GM18517 (cell line): ENCODE measurements at regions not wholly inside any gene's neighbourhood (a gene's known extent, or its start where the extent isn't known, plus 50 kb on each side); places are given as distances from the start of the nearest gene placed in this dataset.
A peak's percentile ranks its signal among the peaks of the same experiment; 100 is the strongest.

Source experiments
- ATAC-seq: cut with Tn5 transposase; IDR thresholded peaks from one replicate; pipeline ENCODE4 v1.9.1; 2021; ENCODE audit warnings: mild to moderate bottlenecking, moderate library complexity; ENCODE audit not compliant: unreplicated experiment

DNA sequence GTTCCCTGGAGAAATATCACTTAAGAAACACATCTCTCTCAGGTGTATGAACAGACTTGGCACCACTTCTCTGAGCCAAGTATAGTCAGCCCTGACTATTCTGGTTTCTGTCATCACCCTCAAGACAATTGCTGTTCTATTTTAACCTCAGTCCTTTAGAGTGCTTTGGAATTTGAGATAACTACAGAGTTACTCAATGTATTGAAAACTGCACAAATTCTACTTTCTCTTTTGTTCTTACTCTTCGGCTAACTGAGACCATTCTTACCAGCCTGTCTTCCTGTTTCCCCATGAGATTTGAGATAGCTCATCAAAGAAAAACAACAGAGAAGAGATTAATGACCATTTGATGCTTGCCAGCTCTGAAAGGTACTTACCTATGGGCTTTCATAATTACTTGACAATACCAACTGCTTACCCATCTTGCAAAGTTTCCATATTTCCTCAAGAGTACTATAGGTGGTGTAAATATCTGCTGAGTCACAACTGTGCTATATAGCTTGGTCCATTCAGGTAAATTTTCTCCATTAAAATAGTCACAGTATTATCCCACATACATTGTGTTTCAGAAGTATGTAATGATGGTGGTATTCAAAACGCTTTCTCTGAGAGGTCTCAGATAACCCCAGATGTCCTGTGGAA lies 467.5 kb upstream of the CHST9 start:
- peak; percentile 67 for ATAC-seq

DNA sequence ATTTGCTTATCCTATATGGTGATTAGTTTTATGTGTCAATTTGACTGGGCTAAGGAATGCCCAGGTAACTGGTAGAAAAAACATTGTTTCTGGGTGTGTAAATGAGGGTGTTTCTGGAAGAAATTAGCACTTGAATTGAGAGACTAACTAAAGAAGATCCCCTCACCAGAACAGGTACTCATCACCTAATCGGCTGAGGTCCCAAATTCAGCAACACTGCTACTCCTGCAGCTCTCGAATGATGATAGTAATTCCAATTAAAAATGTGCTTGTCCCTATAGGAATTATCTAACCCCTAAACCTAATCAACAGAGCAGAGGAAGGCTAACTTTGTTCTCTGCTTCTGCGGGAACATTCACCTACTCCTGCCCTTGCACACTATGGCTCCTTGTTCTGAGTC lies 464.5 kb upstream of the CHST9 start:
- ATAC-seq, result no peak

DNA sequence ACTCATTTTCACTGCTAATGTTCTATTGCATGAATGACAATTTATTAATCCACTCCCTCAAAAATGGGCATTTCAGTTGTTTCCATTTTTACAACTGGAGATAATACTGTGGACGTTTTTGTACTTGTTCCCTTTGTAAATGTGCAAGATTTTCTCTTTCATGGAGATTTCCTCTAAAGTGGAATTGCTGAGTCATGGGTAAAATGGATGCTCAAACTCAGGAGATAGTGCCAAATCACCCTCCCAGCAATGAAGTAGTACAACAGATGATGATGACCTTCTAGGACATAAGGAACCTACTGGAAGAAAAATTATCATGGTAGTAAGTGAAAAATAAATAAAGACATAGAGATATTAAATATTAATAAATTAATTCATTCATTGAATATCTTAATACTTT lies 460.8 kb upstream of the CHST9 start:
- no peak for ATAC-seq

DNA sequence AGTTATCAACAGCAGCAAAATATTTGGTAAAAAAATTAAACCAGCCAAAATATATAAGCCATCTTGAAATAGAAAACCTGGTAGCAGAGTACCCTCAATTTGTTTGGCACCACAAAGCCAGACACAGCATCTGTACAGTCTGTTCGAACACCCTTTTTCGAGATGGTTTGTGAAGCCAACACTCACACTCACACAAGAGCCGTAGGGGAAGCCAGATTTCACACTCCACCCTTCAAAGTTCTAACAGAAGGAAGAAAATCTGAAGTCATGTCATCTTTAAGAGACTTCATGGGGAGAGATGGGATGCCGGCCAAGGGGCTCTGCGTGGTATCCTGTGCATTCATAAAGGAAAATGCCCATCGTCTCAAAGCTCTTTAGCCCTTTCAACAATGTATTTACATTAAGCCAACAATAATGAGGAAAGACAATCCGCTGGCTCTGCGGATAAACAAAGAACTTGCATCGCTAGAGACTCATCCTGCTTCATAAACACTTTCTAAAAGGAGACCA lies 451.5 kb upstream of the CHST9 start:
- no peak for ATAC-seq

DNA sequence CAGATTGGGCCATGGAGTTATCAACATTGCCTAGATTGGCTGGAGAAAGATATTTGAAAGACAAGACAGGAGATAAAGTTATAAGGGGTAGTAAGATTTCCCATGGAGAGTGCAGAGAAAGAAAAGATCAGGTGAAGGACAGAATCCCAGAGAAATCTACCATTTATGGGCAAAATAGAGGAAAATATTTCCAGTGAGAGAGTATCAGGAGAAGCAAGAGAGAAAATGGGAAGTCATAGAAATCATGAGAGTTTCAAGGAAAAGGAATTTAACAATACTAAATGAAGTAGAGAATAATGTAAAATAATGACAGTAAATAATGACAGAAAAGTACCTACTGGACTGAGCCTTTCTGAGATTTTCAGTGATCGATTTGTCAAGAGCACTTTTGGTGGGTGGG lies 447.6 kb upstream of the CHST9 start:
- no peak for ATAC-seq

DNA sequence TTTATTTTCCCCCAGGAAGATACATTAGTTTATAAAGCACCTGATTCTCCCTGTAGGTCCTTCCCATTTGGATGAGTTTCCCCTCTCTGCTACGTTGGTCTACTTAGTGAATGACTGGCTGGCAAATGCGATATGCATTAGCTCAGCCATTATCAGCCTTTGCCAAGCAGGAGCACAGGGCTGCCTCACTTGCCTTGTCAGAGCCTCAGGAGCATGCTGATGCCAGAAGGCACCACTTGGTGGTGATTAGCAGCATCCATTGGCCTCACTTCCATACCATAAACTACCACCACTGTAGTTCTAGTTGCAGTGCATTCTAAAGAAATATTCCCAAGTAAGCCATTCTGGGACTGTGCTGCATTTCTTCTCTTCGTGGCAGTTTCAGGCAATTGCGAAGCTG lies 442.8 kb upstream of the CHST9 start:
- no peak for ATAC-seq

DNA sequence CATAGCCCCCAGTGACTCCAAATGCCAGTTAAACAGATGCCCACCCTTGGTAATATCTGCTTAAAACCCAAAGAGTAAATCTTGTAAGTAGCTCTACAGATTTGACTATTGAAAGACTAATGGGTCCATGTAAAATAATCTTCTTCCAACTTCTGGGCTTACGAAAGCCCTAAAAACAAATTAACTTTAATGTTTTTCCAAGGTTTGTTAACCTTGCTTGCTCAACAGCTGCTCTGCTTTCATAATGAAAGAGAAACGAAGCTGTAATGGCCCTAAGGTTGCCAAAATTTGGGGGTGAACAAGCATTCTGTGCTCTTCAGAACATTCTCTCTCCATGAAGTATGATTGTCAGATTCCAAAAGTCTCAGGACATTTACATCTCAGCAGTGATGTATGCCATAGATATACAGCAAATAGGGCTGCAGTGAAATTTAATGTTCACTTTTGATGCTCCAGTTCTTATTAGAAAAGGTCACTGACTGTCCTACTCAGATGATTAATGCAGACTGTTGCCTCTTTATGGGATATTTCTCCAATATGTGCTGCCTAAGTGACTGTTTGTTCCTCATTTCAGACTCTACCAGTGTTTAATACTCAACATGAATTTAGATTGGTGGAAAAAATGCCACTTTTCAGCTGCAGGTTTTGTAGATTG lies 436.3 kb upstream of the CHST9 start:
- ATAC-seq, result no peak

DNA sequence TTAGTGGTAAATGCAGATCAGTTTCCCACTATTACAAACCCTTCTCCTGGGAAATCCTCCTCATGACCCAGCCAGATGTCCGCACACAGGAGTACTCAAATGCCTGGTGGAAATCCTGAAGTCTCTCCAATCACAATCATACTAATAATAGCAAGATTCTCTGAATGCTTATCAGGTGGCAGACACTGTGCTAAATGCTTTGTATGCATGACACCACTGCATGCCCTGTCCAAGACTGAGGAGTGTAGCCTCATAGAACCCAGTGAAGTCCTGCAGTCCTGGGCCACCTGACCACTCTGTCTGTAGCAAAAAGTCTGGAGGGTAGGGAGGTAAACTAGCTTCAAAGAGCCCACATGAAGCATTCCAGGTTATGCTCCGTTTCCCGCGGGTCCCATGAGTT lies 434.8 kb upstream of the CHST9 start:
- ATAC-seq, result no peak

DNA sequence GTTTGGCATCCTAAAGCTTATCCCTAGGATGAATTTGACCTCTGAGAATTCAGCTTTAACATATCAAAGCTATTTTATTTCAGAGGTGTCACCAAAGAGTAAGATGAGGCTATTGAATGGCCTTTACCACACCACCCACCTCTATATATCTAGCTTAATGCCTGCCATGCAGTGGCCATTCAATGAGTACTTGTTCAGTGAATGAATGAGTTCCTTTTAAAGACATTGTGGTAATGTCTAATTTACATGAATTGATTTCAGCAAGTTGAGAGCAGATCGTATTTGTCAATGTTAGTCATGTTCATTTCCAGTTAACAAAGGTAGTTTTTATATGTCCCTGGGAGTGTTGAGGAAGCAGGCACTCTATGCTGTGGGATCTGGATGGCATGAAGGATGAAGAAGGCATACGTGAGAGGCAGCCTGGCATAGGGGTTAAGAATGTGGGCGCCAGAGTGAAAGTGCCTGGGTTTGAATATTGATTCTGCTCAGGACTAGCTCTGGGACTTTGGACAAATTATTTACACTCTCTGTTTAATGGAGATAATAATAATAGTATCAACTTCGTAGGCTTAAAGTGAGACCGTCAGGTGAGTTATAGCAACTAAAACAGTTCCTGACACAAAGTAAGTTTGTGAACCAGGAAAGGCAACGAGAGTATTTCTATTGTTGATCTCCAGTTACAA lies 434.1 kb upstream of the CHST9 start:
- ATAC-seq, result no peak

DNA sequence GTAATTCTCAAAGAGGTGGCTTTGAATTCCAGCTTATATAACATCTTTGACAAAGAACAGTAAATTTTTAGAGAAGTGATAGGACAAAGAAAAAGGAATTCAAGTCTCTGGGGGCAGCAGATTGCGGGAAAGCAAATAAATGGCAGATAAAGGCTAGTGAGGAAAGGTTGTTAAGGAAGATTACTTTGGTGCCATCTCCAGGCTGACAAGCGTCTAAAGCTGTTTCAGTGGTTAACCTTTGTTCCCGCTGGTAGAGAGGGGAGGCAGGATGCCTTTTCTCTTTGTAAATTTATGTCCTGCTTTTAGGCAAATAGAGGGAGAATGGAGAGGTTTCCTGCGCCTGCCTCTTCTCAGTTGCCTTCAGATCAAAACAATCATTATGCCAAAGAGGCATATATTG lies 431.2 kb upstream of the CHST9 start:
- ATAC-seq, result no peak

DNA sequence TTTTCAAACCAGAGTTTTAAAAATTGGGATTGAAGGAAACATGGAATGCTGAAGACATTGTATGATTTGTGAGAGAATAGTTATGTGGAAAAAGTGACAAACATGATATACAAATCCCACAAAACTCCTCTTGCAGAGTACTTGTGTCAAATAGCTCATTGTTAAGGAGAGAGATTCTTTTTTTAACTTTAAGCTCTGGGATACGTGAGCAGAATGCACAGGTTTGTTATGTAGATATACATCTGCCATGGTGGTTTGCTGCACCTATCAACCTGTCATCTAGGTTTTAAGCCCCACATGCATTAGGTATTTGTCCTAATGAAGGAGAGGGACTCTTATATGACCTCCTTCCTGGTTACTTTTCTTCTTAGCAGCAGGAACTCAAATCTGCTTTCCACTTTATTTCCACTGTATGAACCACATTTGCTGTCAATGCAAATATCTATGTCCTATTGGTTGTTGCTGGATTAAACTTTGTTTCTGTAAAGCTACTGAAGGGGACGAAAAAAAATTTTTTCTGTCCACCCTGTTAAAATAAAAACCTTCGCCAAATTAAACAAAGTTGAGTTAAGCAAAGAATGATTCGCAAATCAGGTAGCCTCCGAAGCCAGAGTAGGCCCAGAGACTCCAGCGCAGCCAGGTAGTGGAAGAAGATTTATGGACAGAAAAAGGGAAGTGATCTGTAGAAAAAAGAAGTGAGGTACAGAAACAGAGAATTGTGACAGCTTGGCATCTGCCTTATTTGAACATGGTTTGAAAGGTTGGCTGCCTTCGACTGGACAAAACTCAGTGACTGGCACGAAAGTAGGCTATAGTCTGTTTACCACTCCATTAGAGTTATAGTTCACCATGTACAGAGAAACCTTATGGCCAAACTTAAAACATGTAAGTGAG lies 430.1 kb upstream of the CHST9 start:
- ATAC-seq, result no peak

DNA sequence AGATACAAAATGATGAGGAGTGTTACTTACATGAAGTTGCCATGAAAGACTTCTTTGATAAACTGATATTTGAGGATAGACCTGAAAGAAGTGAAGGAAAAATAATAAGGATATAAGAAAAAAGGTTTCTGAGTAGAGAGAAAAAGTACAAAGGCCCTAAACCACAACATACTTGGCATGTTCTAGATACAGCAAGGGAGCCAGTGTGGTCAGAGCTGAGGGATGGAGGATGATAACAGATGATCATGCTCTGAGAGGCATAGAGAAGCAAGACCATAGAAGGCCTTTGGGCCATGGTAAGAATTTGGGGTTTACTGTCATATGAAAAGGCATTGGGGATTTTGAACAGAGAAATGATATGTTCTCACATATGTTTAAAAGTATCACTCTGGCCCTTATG lies 424.1 kb upstream of the CHST9 start:
- ATAC-seq, result no peak

DNA sequence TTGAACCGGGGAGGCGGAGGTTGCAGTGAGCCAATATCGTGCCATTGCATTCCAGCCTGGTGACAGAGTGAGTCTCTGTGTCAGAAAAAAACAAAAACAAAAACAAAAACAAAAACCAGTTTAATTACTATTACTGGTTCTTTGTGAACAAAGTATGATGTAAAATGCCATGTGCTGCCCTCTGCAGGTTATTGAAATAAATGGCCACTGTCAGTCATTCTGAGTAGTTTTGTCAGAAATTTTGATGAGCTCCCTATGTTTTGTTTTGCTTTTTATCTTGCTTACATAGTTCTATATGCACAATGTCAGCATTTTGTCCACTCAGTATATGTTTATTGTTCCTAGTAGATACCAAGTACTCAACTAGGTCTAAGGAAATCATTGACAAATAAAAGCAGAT lies 423.6 kb upstream of the CHST9 start:
- no peak for ATAC-seq

DNA sequence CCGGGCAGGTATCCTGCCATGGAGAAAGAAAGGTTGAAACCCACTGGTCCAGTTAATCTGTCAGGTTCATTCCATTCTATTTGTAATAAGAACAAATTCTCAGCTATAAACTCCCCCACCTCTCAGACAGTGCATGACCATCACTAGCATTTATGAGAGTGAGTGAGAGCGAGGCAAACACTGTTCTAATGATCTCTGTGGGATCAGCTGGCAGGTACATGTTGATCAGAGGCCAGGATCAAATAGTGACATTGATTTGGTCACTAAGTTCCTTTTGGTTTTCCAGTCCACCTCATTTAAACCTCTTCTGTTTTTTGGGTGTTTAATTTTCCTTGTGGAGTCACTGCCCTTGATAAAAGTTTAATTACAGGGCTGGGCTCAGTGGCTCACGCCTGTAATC lies 423.1 kb upstream of the CHST9 start:
- no peak for ATAC-seq

DNA sequence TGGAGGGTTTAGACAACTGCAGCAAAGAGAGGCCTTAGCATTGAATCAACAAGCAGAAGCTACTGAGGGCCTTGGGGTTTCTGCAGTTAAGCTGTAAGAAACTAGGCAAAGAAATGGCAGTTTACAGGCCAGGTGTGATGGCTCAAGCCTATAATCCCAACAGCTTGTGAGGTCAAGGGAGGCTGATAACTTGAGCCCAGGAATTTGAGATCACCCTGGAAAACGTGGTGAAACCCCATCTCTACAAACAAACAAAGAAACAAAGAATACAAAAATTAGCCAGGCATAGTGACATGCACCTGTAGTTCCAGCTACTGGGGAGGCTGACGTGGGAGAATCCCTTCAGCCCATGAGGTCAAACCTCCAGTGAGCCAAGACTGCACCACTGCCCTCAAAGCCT lies 421.6 kb upstream of the CHST9 start:
- no peak for ATAC-seq

DNA sequence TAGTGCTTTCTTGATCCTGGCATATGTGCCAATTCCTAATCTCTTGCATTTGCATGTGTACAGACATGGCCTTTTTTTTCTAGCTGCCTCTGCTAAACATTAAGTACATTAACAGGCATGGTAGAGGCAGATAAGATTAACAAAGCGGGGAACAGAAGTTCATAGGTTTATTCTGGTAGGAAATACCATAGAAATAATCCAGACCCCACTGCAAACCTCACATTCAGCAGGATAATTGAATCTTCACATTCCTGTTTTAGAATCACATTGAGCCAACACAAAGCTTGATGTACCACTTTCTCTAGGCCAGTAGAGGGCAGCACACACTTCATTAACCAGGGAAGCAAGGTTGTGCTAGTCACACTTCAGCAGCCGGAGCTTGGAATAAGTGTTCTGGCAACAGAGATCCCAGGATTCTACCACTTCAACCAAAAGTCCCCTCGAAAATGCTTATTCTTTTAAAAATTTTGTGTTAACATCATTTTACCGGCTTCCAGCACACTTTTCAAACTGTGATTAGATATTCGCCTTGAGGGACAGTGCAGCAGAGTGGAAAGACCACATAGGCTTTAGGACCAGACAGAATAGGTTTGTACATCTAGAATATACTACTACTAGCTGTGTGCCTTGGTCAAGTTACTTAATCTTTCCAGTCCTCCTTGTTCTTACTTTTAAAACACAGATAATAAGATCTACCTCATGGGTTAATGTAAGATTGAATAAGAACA lies 420.2 kb upstream of the CHST9 start:
- peak; percentile 81 for ATAC-seq

DNA sequence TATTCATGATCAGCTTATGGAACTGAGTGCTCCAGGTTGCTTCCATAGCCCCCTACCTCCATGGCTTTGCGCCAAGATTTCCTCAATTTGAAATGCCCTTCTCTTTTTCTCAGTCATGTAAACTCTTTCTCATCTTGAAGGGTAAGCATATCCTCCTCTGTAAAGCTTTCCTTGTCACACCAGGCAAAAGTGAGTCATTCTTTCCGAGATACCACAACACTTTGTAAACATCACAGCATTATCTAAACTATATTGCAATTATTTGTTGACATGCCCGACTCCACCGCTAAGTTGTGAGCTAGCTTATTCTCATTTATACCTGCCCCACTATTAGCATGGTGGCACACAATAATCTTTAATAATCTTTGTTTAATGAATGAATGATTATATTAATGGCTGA lies 419.5 kb upstream of the CHST9 start:
- no peak for ATAC-seq

DNA sequence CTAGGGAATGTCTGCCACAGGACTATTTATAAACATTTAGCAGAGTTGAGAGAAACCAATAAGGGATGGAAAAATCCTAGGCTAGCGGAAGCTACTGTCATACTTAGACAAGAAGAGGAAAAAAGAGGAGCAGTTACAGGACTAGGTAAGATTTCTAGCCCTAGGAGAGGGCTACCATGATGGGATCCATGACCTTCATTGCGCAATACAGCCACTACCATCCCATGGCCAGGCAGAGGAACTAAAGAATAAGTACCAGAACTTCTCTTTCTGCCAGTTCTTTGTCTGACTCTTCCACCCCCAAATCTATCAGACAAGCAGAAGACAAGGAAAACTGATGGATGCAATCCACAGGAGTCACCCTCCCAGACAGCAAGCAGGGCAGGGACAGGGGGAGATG lies 417.0 kb upstream of the CHST9 start:
- ATAC-seq, result no peak

DNA sequence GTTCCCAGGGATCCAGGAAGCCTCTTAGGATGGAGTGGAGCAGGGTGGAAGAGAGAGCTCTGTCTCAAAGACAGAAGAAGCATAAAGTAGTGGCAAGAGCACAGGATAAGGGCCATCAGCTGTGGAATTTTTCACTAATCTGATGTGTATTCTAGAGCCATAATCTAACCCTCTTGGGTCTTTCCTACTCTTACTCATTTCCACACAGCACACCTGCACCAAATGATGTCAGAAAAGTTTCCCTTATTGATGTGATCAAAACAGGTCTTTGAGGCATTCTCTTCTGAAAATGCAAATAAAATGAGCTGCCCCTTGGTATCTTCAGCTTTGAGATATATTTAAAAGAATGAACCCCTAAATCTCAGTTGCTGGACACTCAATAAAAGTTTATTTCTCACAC lies 415.1 kb upstream of the CHST9 start:
- no peak for ATAC-seq

DNA sequence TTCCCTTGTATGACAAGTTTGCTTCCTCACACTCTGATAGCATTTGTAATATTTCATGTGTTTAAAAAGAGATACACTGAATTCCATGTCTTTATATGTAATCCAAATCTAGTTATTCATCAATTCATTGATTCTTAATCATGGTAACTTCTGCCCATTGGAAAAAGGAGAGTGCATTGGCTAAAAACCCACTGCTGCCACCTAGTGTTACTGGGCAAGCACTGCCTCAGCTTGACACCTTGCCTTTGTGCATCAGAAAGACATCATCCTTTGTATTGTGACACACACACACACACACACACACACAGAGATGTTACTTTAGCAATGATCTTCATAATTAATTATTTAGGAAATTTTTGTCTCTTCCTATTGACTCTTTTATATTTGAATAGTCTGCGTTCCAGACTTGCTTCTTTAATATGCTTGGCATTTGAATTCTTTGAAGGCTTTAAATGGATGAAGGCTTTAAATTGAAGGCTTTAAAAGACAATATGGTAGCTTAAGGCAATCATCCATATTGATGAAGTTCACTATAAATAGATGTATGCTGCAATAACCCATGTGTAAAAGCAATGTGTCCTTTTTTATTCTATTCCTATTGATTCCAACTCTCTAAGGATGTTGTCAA lies 414.2 kb upstream of the CHST9 start:
- ATAC-seq, result no peak
